PC-9 (cell line): ENCODE measurements at regions not wholly inside any gene's neighbourhood (a gene's known extent, or its start where the extent isn't known, plus 50 kb on each side); places are given as distances from the start of the nearest gene placed in this dataset.

Experiments used
- BruUV-seq: library from RNA; stranded (reverse); fragments of 400-500 nt; replicated peaks from 2 replicates; lab custom pipeline; 2021; lab: Mats Ljungman, UMichigan
- CTCF ChIA-PET: fragments of 300-600 bp; sonication (Branson Sonifier 250); formaldehyde crosslinking; loops from one replicate; lab custom pipeline; 2022; ENCODE audit warnings: antibody characterized with exemption; lab: Charles Lee
- POLR2A ChIA-PET: fragments of 300-600 bp; sonication (Branson Sonifier 250); formaldehyde crosslinking; loops from one replicate; lab custom pipeline; 2022; ENCODE audit warnings: antibody characterized with exemption; ENCODE audit not compliant: unreplicated experiment; lab: Charles Lee
- DNase-seq, 2 experiments: peaks; one replicate each; pipeline versions ENCODE4 v3.0.0 to v3.0.0-alpha.2; 2015 to 2022; ENCODE audit warnings: mixed read lengths in 1 of 2
- H2AFZ ChIP-seq: fragments of 200-600 bp; sonication (generic); 2 replicates; pipeline ENCODE4 v1.8.1; 2017; ENCODE audit warnings: antibody characterized with exemption
- H3F3A ChIP-seq: fragments of 200-600 bp; sonication (generic); 2 replicates; pipeline ENCODE4 v1.8.1; 2017; ENCODE audit warnings: antibody characterized with exemption, mild to moderate bottlenecking, low read depth; ENCODE audit not compliant: insufficient read depth
- H3K27ac ChIP-seq: fragments of 200-600 bp; sonication (generic); 2 replicates; pipeline ENCODE4 v1.6.1; 2016; ENCODE audit warnings: mixed run types
- H3K27me3 ChIP-seq: fragments of 200-600 bp; sonication (generic); 2 replicates; pipeline ENCODE4 v1.6.1; 2016; ENCODE audit warnings: low read depth, mixed run types; ENCODE audit not compliant: insufficient read depth
- H3K36me3 ChIP-seq: fragments of 200-600 bp; sonication (generic); 2 replicates; pipeline ENCODE4 v1.6.1; 2016; ENCODE audit warnings: low read depth, mixed run types
- H3K4me1 ChIP-seq: fragments of 200-600 bp; sonication (generic); replicated peaks from 2 replicates; pipeline ENCODE4 v1.6.1; 2016; ENCODE audit warnings: mixed run types; ENCODE audit not compliant: insufficient read depth
- H3K4me2 ChIP-seq: fragments of 200-600 bp; sonication (generic); 2 replicates; pipeline ENCODE4 v1.6.1; 2017; ENCODE audit warnings: mixed run types
- H3K4me3 ChIP-seq: fragments of 200-600 bp; sonication (generic); 2 replicates; pipeline ENCODE4 v1.6.1; 2016; ENCODE audit warnings: mixed run types
- H3K79me2 ChIP-seq: fragments of 200-600 bp; sonication (generic); 2 replicates; pipeline ENCODE4 v1.6.1; 2017; ENCODE audit warnings: low read depth, mixed run types
- H3K9me2 ChIP-seq: fragments of 200-600 bp; sonication (generic); 2 replicates; pipeline ENCODE4 v1.8.1; 2017; ENCODE audit warnings: mild to moderate bottlenecking; ENCODE audit not compliant: insufficient read depth
- H3K9me3 ChIP-seq: fragments of 200-600 bp; sonication (generic); 2 replicates; pipeline ENCODE4 v1.8.1; 2016; ENCODE audit warnings: low read depth; ENCODE audit not compliant: insufficient read depth
- H4K20me1 ChIP-seq: fragments of 200-600 bp; sonication (generic); 2 replicates; pipeline ENCODE4 v1.8.1; 2017; ENCODE audit not compliant: insufficient read depth
- EZH2 ChIP-seq: fragments of 200-600 bp; sonication (generic); IDR thresholded peaks from 2 replicates; pipeline ENCODE4 v1.8.0; 2017; ENCODE audit warnings: antibody characterized with exemption, low read depth
- intact Hi-C: fragments of 100-400 bp; cut with micrococcal nuclease; formaldehyde crosslinking; loops from one replicate; pipeline ENCODE4 v1.10.0; 2022; ENCODE audit not compliant: unreplicated experiment
- TF ChIP-seq, protein P1 (sequence below): fragments of 200-600 bp; sonication (generic); conservative IDR thresholded peaks from 2 replicates; pipeline ENCODE4 v1.6.1; 2017; ENCODE audit warnings: mixed run types, antibody characterized with exemption, mild to moderate bottlenecking, moderate library complexity

- BruUV-seq = no TSS peak
- ChIA-PET POLR2A (no interaction called here), CTCF (no interaction called here)
- Histone ChIP-seq H4K20me1 (no peaks in the 10 kb centered on the region), H3K27me3 (no peaks in the 10 kb centered on the region), H3K79me2 (no peaks in the 10 kb centered on the region), H3K9me3 (peaks cover 6% of the 10 kb centered on the region; the same call in 1 of the 2 replicates), H3K9me2 (no peaks in the 10 kb centered on the region), H3K27ac (no peak overlapping the region), H3K4me3 (no peak overlapping the region), H3K4me1 (no peaks in the 10 kb centered on the region), H3K4me2 (no peak overlapping the region), H2AFZ (no peak overlapping the region), H3K36me3 (no peaks in the 10 kb centered on the region), H3F3A (peaks cover 9% of the 10 kb centered on the region)
- DNase-seq = no peak
- intact Hi-C loops = no loop called here
- no peak for TF ChIP-seq EZH2
- TF ChIP-seq, protein P1, sequence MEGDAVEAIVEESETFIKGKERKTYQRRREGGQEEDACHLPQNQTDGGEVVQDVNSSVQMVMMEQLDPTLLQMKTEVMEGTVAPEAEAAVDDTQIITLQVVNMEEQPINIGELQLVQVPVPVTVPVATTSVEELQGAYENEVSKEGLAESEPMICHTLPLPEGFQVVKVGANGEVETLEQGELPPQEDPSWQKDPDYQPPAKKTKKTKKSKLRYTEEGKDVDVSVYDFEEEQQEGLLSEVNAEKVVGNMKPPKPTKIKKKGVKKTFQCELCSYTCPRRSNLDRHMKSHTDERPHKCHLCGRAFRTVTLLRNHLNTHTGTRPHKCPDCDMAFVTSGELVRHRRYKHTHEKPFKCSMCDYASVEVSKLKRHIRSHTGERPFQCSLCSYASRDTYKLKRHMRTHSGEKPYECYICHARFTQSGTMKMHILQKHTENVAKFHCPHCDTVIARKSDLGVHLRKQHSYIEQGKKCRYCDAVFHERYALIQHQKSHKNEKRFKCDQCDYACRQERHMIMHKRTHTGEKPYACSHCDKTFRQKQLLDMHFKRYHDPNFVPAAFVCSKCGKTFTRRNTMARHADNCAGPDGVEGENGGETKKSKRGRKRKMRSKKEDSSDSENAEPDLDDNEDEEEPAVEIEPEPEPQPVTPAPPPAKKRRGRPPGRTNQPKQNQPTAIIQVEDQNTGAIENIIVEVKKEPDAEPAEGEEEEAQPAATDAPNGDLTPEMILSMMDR = no peak
These were observed 681.6 kb upstream of the ANO3 start for GRCh38 chr11:25650319-25650718.

- H3K4me3 ChIP-seq = no peak overlapping the region
- POLR2A ChIA-PET = no interaction called here
- CTCF ChIA-PET = no interaction called here
- H3K9me2 ChIP-seq = no peaks in the 10 kb centered on the region
- H3K9me3 ChIP-seq = no peaks in the 10 kb centered on the region
- no peaks in the 10 kb centered on the region for H3K27me3 ChIP-seq
- intact Hi-C loops = no loop called here
- no peaks in the 10 kb centered on the region for H4K20me1 ChIP-seq
- DNase-seq = no peak
- no peaks in the 10 kb centered on the region for H3K4me1 ChIP-seq
- TF ChIP-seq EZH2 = no peak
- TF ChIP-seq, protein P1 = no peak
- no peak overlapping the region for H3K27ac ChIP-seq
- H3K79me2 ChIP-seq = no peaks in the 10 kb centered on the region
- H3F3A ChIP-seq = peaks cover 4% of the 10 kb centered on the region
- no peak overlapping the region for H3K4me2 ChIP-seq
- no TSS peak for BruUV-seq
- H3K36me3 ChIP-seq = no peaks in the 10 kb centered on the region
- no peak overlapping the region for H2AFZ ChIP-seq
These were observed 676.3 kb upstream of the ANO3 start for GRCh38 chr11:25655636-25656035.

DNA sequence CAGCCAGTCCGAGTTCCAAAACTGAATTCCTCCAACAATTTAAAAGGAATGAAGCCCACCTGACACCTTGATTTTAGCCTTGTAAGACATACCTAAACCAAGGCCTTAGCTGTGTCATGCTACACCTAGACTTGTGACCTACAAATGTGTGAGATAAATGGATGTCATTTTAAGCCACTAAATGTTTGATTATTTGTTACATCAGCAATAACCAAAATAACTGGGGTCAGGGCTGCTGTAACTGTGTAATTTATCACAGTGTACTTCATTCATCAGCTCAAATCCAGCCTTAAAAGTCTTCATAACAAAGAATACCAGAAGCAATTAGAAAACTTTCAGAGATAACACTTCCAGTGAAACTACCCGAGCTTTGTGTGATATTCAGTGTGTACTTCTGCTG, 673.0 kb upstream of the ANO3 start:
- no peaks in the 10 kb centered on the region for H3F3A ChIP-seq
- CTCF ChIA-PET = no interaction called here
- H3K4me3 ChIP-seq = no peak overlapping the region
- H3K27ac ChIP-seq = no peak overlapping the region
- H3K36me3 ChIP-seq = no peaks in the 10 kb centered on the region
- H3K4me2 ChIP-seq = no peak overlapping the region
- no peaks in the 10 kb centered on the region for H4K20me1 ChIP-seq
- H2AFZ ChIP-seq = no peak overlapping the region
- BruUV-seq = no TSS peak
- POLR2A ChIA-PET = no interaction called here
- DNase-seq = no peak
- intact Hi-C loops = no loop called here
- TF ChIP-seq, protein P1 = no peak
- no peak for TF ChIP-seq EZH2
- no peaks in the 10 kb centered on the region for H3K79me2 ChIP-seq
- H3K4me1 ChIP-seq = no peaks in the 10 kb centered on the region
- no peaks in the 10 kb centered on the region for H3K9me3 ChIP-seq
- no peaks in the 10 kb centered on the region for H3K9me2 ChIP-seq
- H3K27me3 ChIP-seq = no peaks in the 10 kb centered on the region
